ENCODE measurements at regions not wholly inside any gene's neighbourhood (a gene's known extent, or its start where the extent isn't known, plus 50 kb on each side); places are given as distances from the start of the nearest gene placed in this dataset.

- Histone ChIP-seq H3K27me3 (ENCODE audit: insufficient read depth) (no peaks in the 10 kb centered on the region), H3F3A (replicated peaks; ENCODE audit: low read depth) (no peaks in the 10 kb centered on the region), H3K4me2 (no peak overlapping the region), H3K79me2 (replicated peaks; ENCODE audit: insufficient read depth) (no peaks in the 10 kb centered on the region), H3K9me2 (ENCODE audit: insufficient read depth) (no peaks in the 10 kb centered on the region), H3K4me1 (ENCODE audit: insufficient read depth) (peaks cover 12% of the 10 kb centered on the region; the same call in 1 of the 2 replicates), H2AFZ (no peak overlapping the region), H4K20me1 (replicated peaks; ENCODE audit: insufficient read depth) (no peaks in the 10 kb centered on the region), H3K27ac (ENCODE audit: low read depth) (no peak overlapping the region), H3K4me3 (no peak overlapping the region), H3K36me3 (ENCODE audit: insufficient read depth) (no peaks in the 10 kb centered on the region)
- TF ChIP-seq ZNF114 (CRISPR knock-in tag; IDR thresholded peaks at IDR 0.05): no peak
- TF ChIP-seq ZNF331 (CRISPR knock-in tag; IDR thresholded peaks at IDR 0.05; ENCODE audit: low read depth): no peak
- TF ChIP-seq NANOG (IDR thresholded peaks at IDR 0.05; ENCODE audit: borderline replicate concordance): no peak
- no peak for TF ChIP-seq ZNF462 (CRISPR knock-in tag; IDR thresholded peaks at IDR 0.05)
- TF ChIP-seq CREB1 (CRISPR knock-in tag; IDR thresholded peaks at IDR 0.05; ENCODE audit: low read depth): no peak
- TF ChIP-seq EZH2phosphoT487 (IDR thresholded peaks at IDR 0.05; ENCODE audit: unreplicated experiment): no peak
- TF ChIP-seq EZH2 (IDR thresholded peaks at IDR 0.05; ENCODE audit: low read depth, unreplicated experiment): no peak
- TF ChIP-seq ETS1 (IDR thresholded peaks at IDR 0.05): no peak
- TF ChIP-seq STAT1 (IDR thresholded peaks at IDR 0.05; ENCODE audit: unreplicated experiment): no peak
- no peak for TF ChIP-seq JUNB (IDR thresholded peaks at IDR 0.05; ENCODE audit: unreplicated experiment)
- TF ChIP-seq CTCF (conservative IDR thresholded peaks at IDR 0.05; ENCODE audit: low read depth in 2 of 2): no peak
- no peak for TF ChIP-seq POLR2AphosphoS5 (IDR thresholded peaks at IDR 0.05; ENCODE audit: low read depth)
- TF ChIP-seq REST (IDR thresholded peaks at IDR 0.05; ENCODE audit: unreplicated experiment): no peak
- Mint-ChIP-seq H3K36me3 (ENCODE audit: low read depth) (no peaks in the 10 kb centered on the region), H3K27ac (no peak overlapping the region; the same call in 1 of the 2 replicates), H3K27me3 (ENCODE audit: insufficient read depth, low read depth, poor library complexity) (no peaks in the 10 kb centered on the region), H3K4me3 (no peak overlapping the region), H3K4me1 (no peaks in the 10 kb centered on the region), H3K9me3 (no peaks in the 10 kb centered on the region)
- DNase-seq (ENCODE audit: low spot score) (no peak), ATAC-seq (no peak)
These were observed 149.3 kb upstream of the LRFN5 start for GRCh38 chr14:41457393-41457792.

Measured in GM23338 (cell line).